ENCODE measurements at regions not wholly inside any gene's neighbourhood (a gene's known extent, or its start where the extent isn't known, plus 50 kb on each side); places are given as distances from the start of the nearest gene placed in this dataset.
"Not testable (repeated sequence)": the region's sequence is repeated elsewhere in the genome, so short reads cannot be mapped to it uniquely, and the experiment has no call there.

DNA sequence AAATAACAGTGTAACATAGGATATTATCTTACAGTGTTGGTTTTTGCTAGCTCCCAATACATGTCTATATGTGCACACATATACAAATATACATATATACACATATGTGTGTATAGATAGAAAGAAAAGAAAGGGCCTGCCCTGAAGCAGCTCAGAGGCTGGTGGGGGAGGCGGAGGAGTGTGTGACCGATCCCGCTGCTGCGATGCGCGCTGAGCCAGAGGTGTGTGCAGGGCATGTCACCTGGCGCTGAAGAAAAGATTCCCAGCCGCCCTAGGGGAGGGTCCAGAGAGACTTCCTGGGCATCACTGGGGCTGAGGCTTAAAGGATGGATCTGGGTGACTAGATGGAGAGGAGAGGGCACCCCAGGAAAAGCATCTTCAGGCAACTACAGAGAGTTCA lies 110.2 kb downstream of the FAM50B start:
- no peaks in the 10 kb centered on the region for H3K36me3 ChIP-seq
- no peak overlapping the region for H3K4me3 ChIP-seq
- H3K4me1 ChIP-seq: no peaks in the 10 kb centered on the region
- H3K4me2 ChIP-seq: no peak overlapping the region
- no peaks in the 10 kb centered on the region for H3K27me3 ChIP-seq
- no peak overlapping the region for H3K27ac ChIP-seq
- H3K9me3 ChIP-seq: peaks cover 15% of the 10 kb centered on the region
- H4K20me1 ChIP-seq: no peaks in the 10 kb centered on the region
- H3K9ac ChIP-seq: no peak overlapping the region
- TF ChIP-seq Cebpa-rat (IDR thresholded peaks at IDR 0.05): no peak

- TF ChIP-seq Cebpa-rat (IDR thresholded peaks at IDR 0.05): no peak
- H3K27ac ChIP-seq: no peak overlapping the region
Observed at GRCh38 chr6:3960754-3961361, 111.7 kb downstream of the FAM50B start.

GRCh38 chr6:3961581-3962215 lies 112.5 kb downstream of the FAM50B start:
- no peaks in the 10 kb centered on the region for H3K36me3 ChIP-seq
- no peak overlapping the region for H3K9ac ChIP-seq
- peaks cover 9% of the 10 kb centered on the region for H3K4me1 ChIP-seq
- H3K4me2 ChIP-seq: no peak overlapping the region
- H3K27me3 ChIP-seq: no peaks in the 10 kb centered on the region
- H3K4me3 ChIP-seq: no peak overlapping the region
- H4K20me1 ChIP-seq: no peaks in the 10 kb centered on the region
- no peak overlapping the region for H3K27ac ChIP-seq
- no peak for TF ChIP-seq Cebpa-rat (IDR thresholded peaks at IDR 0.05)
- H3K9me3 ChIP-seq: peaks cover 15% of the 10 kb centered on the region

More at GRCh38 chr6:3960754-3961361, 111.7 kb downstream of the FAM50B start:
- no peak overlapping the region for H3K9ac ChIP-seq
- H3K4me2 ChIP-seq: no peak overlapping the region
- H3K4me3 ChIP-seq: no peak overlapping the region
- peaks cover 15% of the 10 kb centered on the region for H3K9me3 ChIP-seq
- H3K4me1 ChIP-seq: peaks cover 9% of the 10 kb centered on the region
- no peaks in the 10 kb centered on the region for H3K36me3 ChIP-seq
- H3K27me3 ChIP-seq: no peaks in the 10 kb centered on the region
- H4K20me1 ChIP-seq: no peaks in the 10 kb centered on the region

DNA sequence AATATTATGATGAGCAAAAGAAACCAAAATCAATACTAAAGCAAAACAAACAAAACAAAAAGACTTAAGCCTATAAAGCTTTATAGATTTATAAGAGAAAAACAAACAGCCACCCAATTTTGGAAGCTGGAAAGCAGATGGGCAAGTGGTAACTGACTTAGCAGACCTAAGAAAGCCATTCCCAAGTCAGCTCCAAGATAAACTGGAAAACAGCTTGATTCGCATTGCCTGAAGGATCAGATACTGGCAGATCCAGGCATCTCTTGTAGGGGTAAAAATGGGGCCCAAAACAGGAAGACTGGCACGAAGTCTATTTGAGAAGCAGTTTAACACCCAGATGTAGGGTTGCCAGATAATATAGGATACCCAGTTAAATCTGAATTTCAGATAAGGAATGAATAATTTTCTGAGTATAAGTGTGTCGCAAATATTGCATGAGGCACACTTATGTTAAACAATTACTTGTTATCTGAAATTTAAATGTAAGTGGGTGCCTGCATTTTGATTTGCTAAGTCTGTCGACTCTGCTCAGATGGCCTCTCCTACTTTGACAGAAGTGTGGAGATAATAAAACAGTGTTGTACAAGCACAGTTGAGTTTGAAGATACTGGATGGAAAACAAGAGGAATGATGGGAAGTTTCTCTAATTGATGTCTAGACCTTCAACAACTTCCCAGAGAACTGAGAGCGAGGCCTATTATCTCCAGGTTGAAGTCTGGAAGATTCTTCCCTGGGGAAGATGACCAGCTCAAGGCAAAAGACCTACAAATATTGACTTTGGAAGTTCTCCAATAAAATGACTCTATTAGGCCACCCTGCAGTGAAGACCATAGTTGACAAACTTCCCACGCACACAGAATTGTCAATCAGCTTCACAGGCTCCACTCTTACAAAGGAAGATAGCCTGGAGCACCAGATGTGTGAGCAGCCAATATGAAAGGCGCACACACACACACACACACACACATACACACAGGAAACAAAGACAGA lies 113.4 kb downstream of the FAM50B start:
- no peaks in the 10 kb centered on the region for H4K20me1 ChIP-seq
- H3K27me3 ChIP-seq: no peaks in the 10 kb centered on the region
- TF ChIP-seq Cebpa-rat (IDR thresholded peaks at IDR 0.05): no peak
- H3K27ac ChIP-seq: no peak overlapping the region
- H3K4me1 ChIP-seq: peaks cover 9% of the 10 kb centered on the region
- H3K9ac ChIP-seq: no peak overlapping the region
- H3K9me3 ChIP-seq: peaks cover 10% of the 10 kb centered on the region
- no peak overlapping the region for H3K4me3 ChIP-seq
- no peak overlapping the region for H3K4me2 ChIP-seq
- no peaks in the 10 kb centered on the region for H3K36me3 ChIP-seq

- no peak overlapping the region for H3K4me3 ChIP-seq
- TF ChIP-seq Cebpa-rat (IDR thresholded peaks at IDR 0.05): no peak
- H3K36me3 ChIP-seq: no peaks in the 10 kb centered on the region
- H3K9me3 ChIP-seq: peaks cover 2% of the 10 kb centered on the region
- H3K9ac ChIP-seq: no peak overlapping the region
- H3K4me2 ChIP-seq: no peak overlapping the region
- peaks cover 9% of the 10 kb centered on the region for H3K4me1 ChIP-seq
- no peaks in the 10 kb centered on the region for H4K20me1 ChIP-seq
- H3K27me3 ChIP-seq: no peaks in the 10 kb centered on the region
- no peak overlapping the region for H3K27ac ChIP-seq
Observed at GRCh38 chr6:3963426-3963825, 114.3 kb downstream of the FAM50B start.

DNA sequence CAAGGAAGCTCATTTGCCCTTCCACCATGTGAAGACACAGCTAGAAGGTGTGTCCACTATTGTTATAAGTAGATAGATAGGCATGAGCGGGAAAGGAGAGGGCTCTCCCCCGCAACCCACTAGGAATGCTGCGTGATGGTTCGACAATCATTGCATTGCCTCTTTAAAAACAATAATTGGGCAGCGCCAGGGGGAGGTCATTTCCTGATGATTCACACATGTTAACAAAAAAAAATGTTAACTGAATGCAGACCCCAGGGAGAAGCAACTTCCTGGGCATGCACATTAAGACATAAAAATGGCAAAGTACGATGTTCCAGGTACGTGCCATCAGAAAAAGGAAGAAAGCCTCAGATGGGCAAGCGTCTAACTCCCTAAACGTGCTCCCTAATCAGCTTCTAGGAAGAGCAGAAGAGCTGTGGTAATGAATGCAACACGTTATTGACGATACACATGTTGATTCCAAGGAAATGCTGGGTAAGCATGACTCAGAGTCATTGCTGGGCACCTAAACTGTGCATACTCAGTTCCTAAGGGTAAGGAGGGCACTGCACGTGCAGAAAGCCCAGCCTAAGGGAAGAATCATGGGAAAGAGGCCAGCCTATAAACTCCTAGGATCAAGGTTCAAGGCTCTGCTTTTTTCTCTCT lies 113.7 kb downstream of the FAM217A start:
- Histone ChIP-seq H3K27me3 (no peaks in the 10 kb centered on the region), H3K36me3 (no peaks in the 10 kb centered on the region), H3K27ac (no peak overlapping the region), H3K4me3 (no peak overlapping the region), H3K9me3 (no peaks in the 10 kb centered on the region), H3K4me1 (peaks cover 9% of the 10 kb centered on the region), H4K20me1 (no peaks in the 10 kb centered on the region), H3K9ac (no peak overlapping the region), H3K4me2 (peak overlapping the region; percentile 6; the same call in 1 of the 2 replicates)
- no peak for TF ChIP-seq Cebpa-rat (IDR thresholded peaks at IDR 0.05)

DNA sequence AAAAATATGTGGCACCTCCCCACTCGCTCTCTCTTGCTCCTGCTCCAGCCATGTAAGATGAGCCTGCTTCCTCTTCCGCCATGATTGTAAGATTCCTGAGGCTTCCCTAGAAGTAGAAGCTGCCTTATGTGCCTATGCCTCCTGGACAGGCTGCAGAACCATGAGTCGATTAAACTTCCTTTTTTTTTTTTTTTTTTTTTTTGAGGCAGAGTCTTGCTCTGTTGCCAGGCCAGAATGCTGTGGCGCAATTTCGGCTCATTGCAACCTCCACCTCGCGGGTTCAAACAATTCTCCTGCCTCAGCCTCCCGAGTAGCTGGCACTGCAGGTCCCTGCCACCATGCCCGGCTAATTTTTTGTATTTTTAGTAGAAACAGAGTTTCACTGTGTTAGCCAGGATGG lies 112.5 kb downstream of the FAM217A start:
- no peak for TF ChIP-seq Cebpa-rat (IDR thresholded peaks at IDR 0.05)
- H3K36me3 ChIP-seq: no peaks in the 10 kb centered on the region
- no peaks in the 10 kb centered on the region for H3K9me3 ChIP-seq
- peaks cover 9% of the 10 kb centered on the region for H3K4me1 ChIP-seq
- H3K27me3 ChIP-seq: no peaks in the 10 kb centered on the region
- H3K9ac ChIP-seq: no peak overlapping the region
- no peaks in the 10 kb centered on the region for H4K20me1 ChIP-seq
- H3K4me2 ChIP-seq: no peak overlapping the region
- no peak overlapping the region for H3K4me3 ChIP-seq
- H3K27ac ChIP-seq: no peak overlapping the region

DNA sequence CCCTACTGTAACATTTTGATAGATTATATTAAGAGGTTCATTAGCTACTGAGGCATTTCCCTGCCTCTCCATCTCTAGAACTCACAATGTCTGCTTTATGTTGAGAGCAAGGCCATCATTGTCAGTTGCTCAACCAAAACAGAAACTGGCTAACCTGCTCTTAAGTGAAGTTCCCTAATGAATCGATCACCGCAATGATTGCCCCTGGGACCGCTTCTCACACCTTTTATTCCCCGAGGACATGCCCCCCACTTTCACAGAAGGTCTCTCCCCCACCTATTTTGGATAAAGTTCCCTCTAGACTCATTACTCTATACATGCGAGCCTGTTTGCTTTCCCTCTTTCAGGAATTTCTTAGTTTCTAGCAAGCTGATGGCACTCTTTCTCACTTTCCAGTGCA lies 108.8 kb downstream of the FAM217A start:
- H3K4me3 ChIP-seq: no peak overlapping the region
- peaks cover 5% of the 10 kb centered on the region for H3K4me1 ChIP-seq
- H3K27ac ChIP-seq: no peak overlapping the region
- no peak overlapping the region for H3K4me2 ChIP-seq
- no peak for TF ChIP-seq Cebpa-rat (IDR thresholded peaks at IDR 0.05)
- no peaks in the 10 kb centered on the region for H4K20me1 ChIP-seq
- H3K9me3 ChIP-seq: no peaks in the 10 kb centered on the region
- H3K27me3 ChIP-seq: no peaks in the 10 kb centered on the region
- no peak overlapping the region for H3K9ac ChIP-seq
- no peaks in the 10 kb centered on the region for H3K36me3 ChIP-seq

- not testable (repeated sequence) for H3K27ac ChIP-seq, H3K4me3 ChIP-seq, H4K20me1 ChIP-seq, H3K36me3 ChIP-seq, H3K27me3 ChIP-seq, H3K9me3 ChIP-seq, H3K4me2 ChIP-seq, H3K9ac ChIP-seq, H3K4me1 ChIP-seq
Observed at GRCh38 chr6:3973152-3973551, 105.8 kb downstream of the FAM217A start.

All from BLaER1 (cell line).